OCI-LY7 (cell line): ENCODE measurements at regions not wholly inside any gene's neighbourhood (a gene's known extent, or its start where the extent isn't known, plus 50 kb on each side); places are given as distances from the start of the nearest gene placed in this dataset.

Experiments
- BruUV-seq: library from RNA; stranded (reverse); fragments of 400-500 nt; replicated peaks from 2 replicates; lab custom pipeline; 2021; lab: Mats Ljungman, UMichigan
- CTCF ChIA-PET: fragments of 300-600 bp; sonication (Branson Sonifier 250); formaldehyde crosslinking; loops from one replicate; lab custom pipeline; 2022; ENCODE audit warnings: antibody characterized with exemption; ENCODE audit not compliant: unreplicated experiment; lab: Charles Lee
- POLR2A ChIA-PET: fragments of 300-600 bp; sonication (Branson Sonifier 250); formaldehyde crosslinking; loops from one replicate; lab custom pipeline; 2022; ENCODE audit warnings: antibody characterized with exemption; lab: Charles Lee
- DNase-seq: peaks from one replicate; pipeline ENCODE4 v3.0.0-alpha.2; 2015; ENCODE audit warnings: low spot score
- H2AFZ ChIP-seq: fragments of 200-600 bp; sonication (generic), shearing (Covaris generic); 2 replicates; pipeline ENCODE4 v1.6.1; 2014; ENCODE audit warnings: mild to moderate bottlenecking, antibody characterized with exemption, low read length, moderate library complexity
- H3K27ac ChIP-seq: fragments of 200-600 bp; sonication (generic); 2 replicates; pipeline ENCODE4 v1.5.1; 2014; ENCODE audit warnings: mixed run types, low read depth, mild to moderate bottlenecking, moderate library complexity, low read length, inconsistent platforms; ENCODE audit not compliant: poor library complexity, severe bottlenecking
- H3K36me3 ChIP-seq: fragments of 200-600 bp; sonication (generic); 2 replicates; pipeline ENCODE4 v1.6.1; 2014; ENCODE audit warnings: mild to moderate bottlenecking, antibody characterized with exemption, low read length, moderate library complexity, mixed read lengths; ENCODE audit not compliant: insufficient read depth
- H3K4me1 ChIP-seq: fragments of 200-600 bp; sonication (generic); 2 replicates; pipeline ENCODE4 v1.5.1; 2014; ENCODE audit warnings: mild to moderate bottlenecking, low read length; ENCODE audit not compliant: insufficient read depth, poor library complexity, severe bottlenecking
- H3K4me2 ChIP-seq: fragments of 200-600 bp; sonication (generic); 2 replicates; pipeline ENCODE4 v1.6.1; 2014; ENCODE audit warnings: mild to moderate bottlenecking, low read length
- H3K4me3 ChIP-seq: fragments of 200-600 bp; sonication (generic); 2 replicates; pipeline ENCODE4 v1.5.1; 2014; ENCODE audit warnings: mild to moderate bottlenecking, low read depth, low read length; ENCODE audit not compliant: poor library complexity, severe bottlenecking
- H3K79me2 ChIP-seq: fragments of 200-600 bp; sonication (generic); 2 replicates; pipeline ENCODE4 v1.6.1; 2016; ENCODE audit warnings: low read depth, mild to moderate bottlenecking, low read length, moderate library complexity, mixed read lengths; ENCODE audit not compliant: insufficient read depth
- H3K9me2 ChIP-seq: fragments of 200-600 bp; sonication (generic); 2 replicates; pipeline ENCODE4 v1.6.1; 2016; ENCODE audit warnings: mild to moderate bottlenecking, low read length, mixed read lengths; ENCODE audit not compliant: insufficient read depth
- H3K9me3 ChIP-seq: fragments of 200-600 bp; sonication (generic); 2 replicates; pipeline ENCODE4 v1.6.1; 2014; ENCODE audit warnings: mild to moderate bottlenecking, mixed run types, low read length, mixed read lengths
- H4K20me1 ChIP-seq: fragments of 200-600 bp; sonication (generic); 2 replicates; pipeline ENCODE4 v1.6.1; 2014; ENCODE audit warnings: mild to moderate bottlenecking, antibody characterized with exemption, low read length, moderate library complexity, mixed read lengths; ENCODE audit not compliant: insufficient read depth
- EZH2phosphoT487 ChIP-seq: fragments of 200-600 bp; sonication (generic); IDR thresholded peaks from 2 replicates; pipeline ENCODE4 v1.6.1; 2018; ENCODE audit warnings: low read depth, borderline replicate concordance, mild to moderate bottlenecking, mixed run types, antibody characterized with exemption, low read length, moderate library complexity, mixed read lengths
- intact Hi-C: fragments of 100-400 bp; cut with micrococcal nuclease; formaldehyde crosslinking; loops from one replicate; pipeline ENCODE4 v1.10.0; 2022; ENCODE audit not compliant: unreplicated experiment
- TF ChIP-seq, protein P1 (sequence below): fragments of 200-600 bp; sonication (generic); conservative IDR thresholded peaks from 2 replicates; pipeline ENCODE4 v1.5.1; 2014; ENCODE audit warnings: mild to moderate bottlenecking, antibody characterized with exemption, low read length, moderate library complexity, mixed read lengths

DNA sequence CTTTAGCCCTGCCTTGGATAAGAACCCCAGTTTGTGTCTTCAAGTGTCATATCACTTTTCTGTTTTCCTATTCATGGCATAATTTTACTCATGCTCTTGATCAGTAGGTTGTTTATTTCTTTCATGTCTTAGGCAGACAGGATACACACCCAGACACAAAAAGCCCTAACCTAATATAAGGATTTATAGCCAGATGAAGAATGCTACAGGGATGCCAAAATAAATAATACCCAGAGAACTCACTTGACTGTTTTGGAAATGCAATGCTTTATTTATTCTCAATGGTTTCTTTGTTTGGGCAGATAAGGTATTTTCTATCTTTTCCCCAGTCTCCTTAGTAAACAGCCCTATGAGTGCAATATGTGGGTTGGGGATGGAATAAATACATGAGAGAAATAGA is 424.0 kb upstream of the PDZRN3 start:
- no peak overlapping the region for H3K27ac ChIP-seq
- intact Hi-C loops, result no loop called here
- H2AFZ ChIP-seq, result no peak overlapping the region
- TF ChIP-seq, protein P1, sequence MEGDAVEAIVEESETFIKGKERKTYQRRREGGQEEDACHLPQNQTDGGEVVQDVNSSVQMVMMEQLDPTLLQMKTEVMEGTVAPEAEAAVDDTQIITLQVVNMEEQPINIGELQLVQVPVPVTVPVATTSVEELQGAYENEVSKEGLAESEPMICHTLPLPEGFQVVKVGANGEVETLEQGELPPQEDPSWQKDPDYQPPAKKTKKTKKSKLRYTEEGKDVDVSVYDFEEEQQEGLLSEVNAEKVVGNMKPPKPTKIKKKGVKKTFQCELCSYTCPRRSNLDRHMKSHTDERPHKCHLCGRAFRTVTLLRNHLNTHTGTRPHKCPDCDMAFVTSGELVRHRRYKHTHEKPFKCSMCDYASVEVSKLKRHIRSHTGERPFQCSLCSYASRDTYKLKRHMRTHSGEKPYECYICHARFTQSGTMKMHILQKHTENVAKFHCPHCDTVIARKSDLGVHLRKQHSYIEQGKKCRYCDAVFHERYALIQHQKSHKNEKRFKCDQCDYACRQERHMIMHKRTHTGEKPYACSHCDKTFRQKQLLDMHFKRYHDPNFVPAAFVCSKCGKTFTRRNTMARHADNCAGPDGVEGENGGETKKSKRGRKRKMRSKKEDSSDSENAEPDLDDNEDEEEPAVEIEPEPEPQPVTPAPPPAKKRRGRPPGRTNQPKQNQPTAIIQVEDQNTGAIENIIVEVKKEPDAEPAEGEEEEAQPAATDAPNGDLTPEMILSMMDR, result no peak
- TF ChIP-seq EZH2phosphoT487, result no peak
- no peaks in the 10 kb centered on the region for H3K36me3 ChIP-seq
- no TSS peak for BruUV-seq
- no peaks in the 10 kb centered on the region for H4K20me1 ChIP-seq
- H3K9me2 ChIP-seq, result no peaks in the 10 kb centered on the region
- no peaks in the 10 kb centered on the region for H3K4me1 ChIP-seq
- no peak overlapping the region for H3K4me2 ChIP-seq
- ChIA-PET CTCF (no interaction called here), POLR2A (no interaction called here)
- no peaks in the 10 kb centered on the region for H3K9me3 ChIP-seq
- no peaks in the 10 kb centered on the region for H3K79me2 ChIP-seq
- DNase-seq, result no peak
- H3K4me3 ChIP-seq, result no peak overlapping the region

- Histone ChIP-seq H3K4me3 (no peak overlapping the region), H3K9me3 (no peaks in the 10 kb centered on the region), H4K20me1 (no peaks in the 10 kb centered on the region), H3K4me2 (no peak overlapping the region), H2AFZ (no peak overlapping the region), H3K79me2 (no peaks in the 10 kb centered on the region), H3K27ac (no peak overlapping the region), H3K36me3 (no peaks in the 10 kb centered on the region), H3K4me1 (no peaks in the 10 kb centered on the region), H3K9me2 (no peaks in the 10 kb centered on the region)
- CTCF ChIA-PET, result no interaction called here
- intact Hi-C loops, result no loop called here
- no TSS peak for BruUV-seq
- TF ChIP-seq, protein P1, result no peak
- TF ChIP-seq EZH2phosphoT487, result no peak
- no peak for DNase-seq
- POLR2A ChIA-PET, result no interaction called here
Observed at GRCh38 chr3:74045000-74045399, 420.3 kb upstream of the PDZRN3 start.

DNA sequence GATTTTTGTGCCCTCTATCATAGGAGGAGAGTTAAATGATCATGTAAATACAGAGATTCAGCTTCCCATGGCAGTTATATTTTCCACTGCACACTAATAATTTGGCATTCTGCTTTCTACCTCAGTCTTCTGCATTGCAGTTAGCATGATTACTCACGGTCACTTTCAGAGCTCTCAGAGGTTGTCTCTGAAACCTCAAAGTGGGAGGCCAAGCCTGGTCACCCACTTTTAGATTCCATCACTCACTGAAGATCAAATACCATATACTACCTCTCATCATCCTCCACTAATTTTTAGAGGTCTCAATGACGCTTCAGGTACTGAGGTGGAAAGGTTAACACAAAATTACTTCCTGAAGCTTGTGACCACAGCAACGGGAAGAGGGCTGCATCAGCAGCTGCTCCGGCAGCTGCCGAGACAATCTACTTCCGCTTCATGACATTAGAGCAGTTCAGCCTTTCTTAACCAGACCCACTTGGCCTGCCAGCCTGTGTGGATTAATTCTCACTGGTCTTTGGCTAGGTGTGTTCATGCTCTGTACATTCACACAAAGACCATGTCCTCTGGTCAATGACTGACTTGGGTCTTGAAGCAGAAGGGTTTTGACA is 416.4 kb upstream of the PDZRN3 start:
- POLR2A ChIA-PET, result interaction anchor here (0.6 kb wide), 1 partner anchor 9 kb away, joined by 3 read pairs; no protein-coding TSS in a partner anchor
- Histone ChIP-seq H3K9me3 (no peaks in the 10 kb centered on the region), H2AFZ (no peak overlapping the region), H3K9me2 (no peaks in the 10 kb centered on the region), H3K27ac (no peak overlapping the region), H3K4me3 (no peak overlapping the region), H3K79me2 (no peaks in the 10 kb centered on the region), H3K4me2 (no peak overlapping the region), H3K36me3 (no peaks in the 10 kb centered on the region), H3K4me1 (no peaks in the 10 kb centered on the region), H4K20me1 (no peaks in the 10 kb centered on the region)
- peak; percentile 11 for DNase-seq
- CTCF ChIA-PET, result interaction anchor here (0.6 kb wide), 1 partner anchor 783 kb away, joined by 3 read pairs; no protein-coding TSS in a partner anchor
- no TSS peak for BruUV-seq
- TF ChIP-seq, protein P1, result no peak
- no peak for TF ChIP-seq EZH2phosphoT487
- intact Hi-C loops, result no loop called here
